GM12872 (cell line): ENCODE measurements at regions not wholly inside any gene's neighbourhood (a gene's known extent, or its start where the extent isn't known, plus 50 kb on each side); places are given as distances from the start of the nearest gene placed in this dataset.

Experiments
- CTCF ChIP-seq: IDR thresholded peaks from 3 replicates; pipeline ENCODE4 v1.5.1; 2011; ENCODE audit warnings: low read depth, mild to moderate bottlenecking, low read length, moderate library complexity; ENCODE audit not compliant: insufficient read depth

- TF ChIP-seq CTCF: no peak
Observed at GRCh38 chr17:34090593-34090992, 164.5 kb upstream of the CCL2 start.

GRCh38 chr17:34091975-34092374 lies 163.1 kb upstream of the CCL2 start:
- no peak for TF ChIP-seq CTCF

GRCh38 chr17:34095106-34095505 lies 160.0 kb upstream of the CCL2 start:
- no peak for TF ChIP-seq CTCF

GRCh38 chr17:34098699-34099098 lies 156.4 kb upstream of the CCL2 start:
- no peak for TF ChIP-seq CTCF

- no peak for TF ChIP-seq CTCF
Observed at GRCh38 chr17:34099859-34100515, 155.1 kb upstream of the CCL2 start.

GRCh38 chr17:34107019-34107418 lies 148.1 kb upstream of the CCL2 start:
- TF ChIP-seq CTCF: no peak

- TF ChIP-seq CTCF: no peak
Observed at GRCh38 chr17:34110315-34110714, 144.8 kb upstream of the CCL2 start.

- TF ChIP-seq CTCF: no peak
Observed at GRCh38 chr17:34113089-34113488, 142.0 kb upstream of the CCL2 start.
